EL (cell line): ENCODE measurements at regions not wholly inside any gene's neighbourhood (a gene's known extent, or its start where the extent isn't known, plus 50 kb on each side); places are given as distances from the start of the nearest gene placed in this dataset.

Experiments
- DNase-seq: peaks from one replicate; pipeline ENCODE4 v3.0.0-alpha.2; 2016

- DNase-seq = no peak
These were observed 184.7 kb downstream of the PLPP4 start for GRCh38 chr10:120641695-120642094.

- no peak for DNase-seq
These were observed 186.3 kb downstream of the PLPP4 start for GRCh38 chr10:120643351-120643750.

GRCh38 chr10:120644556-120645410, 187.8 kb downstream of the PLPP4 start:
- no peak for DNase-seq

DNA sequence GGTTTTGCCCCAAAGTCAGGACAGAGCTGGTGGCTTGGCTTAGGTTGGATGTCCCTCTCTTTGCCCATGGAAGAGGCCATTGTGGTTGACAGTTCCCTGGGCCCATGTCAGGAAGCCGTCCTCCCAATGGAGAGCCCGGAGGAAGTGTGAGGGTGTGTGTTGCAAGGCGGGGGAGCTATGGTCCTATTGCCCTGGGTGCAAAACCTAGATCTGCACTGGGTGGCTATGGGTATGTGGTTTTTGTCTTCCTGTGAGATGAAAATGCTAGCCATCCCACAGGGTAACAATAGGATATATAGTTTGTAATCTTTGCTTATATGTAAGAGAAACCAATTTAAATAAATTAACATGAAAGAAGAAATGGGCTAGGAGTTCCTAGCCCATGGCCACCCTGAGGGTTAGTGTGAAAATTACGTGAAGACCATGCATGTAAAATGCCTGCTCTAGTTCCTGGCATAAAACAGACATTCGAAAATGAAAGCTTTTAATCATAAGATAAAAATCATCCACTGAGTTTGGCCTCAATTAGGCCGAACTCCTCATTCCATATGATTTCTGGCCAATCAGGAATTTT, 189.2 kb downstream of the PLPP4 start:
- no peak for DNase-seq

- DNase-seq = no peak
These were observed 189.9 kb downstream of the PLPP4 start for GRCh38 chr10:120646738-120647456.

GRCh38 chr10:120650705-120651399, 193.8 kb downstream of the PLPP4 start:
- no peak for DNase-seq

DNA sequence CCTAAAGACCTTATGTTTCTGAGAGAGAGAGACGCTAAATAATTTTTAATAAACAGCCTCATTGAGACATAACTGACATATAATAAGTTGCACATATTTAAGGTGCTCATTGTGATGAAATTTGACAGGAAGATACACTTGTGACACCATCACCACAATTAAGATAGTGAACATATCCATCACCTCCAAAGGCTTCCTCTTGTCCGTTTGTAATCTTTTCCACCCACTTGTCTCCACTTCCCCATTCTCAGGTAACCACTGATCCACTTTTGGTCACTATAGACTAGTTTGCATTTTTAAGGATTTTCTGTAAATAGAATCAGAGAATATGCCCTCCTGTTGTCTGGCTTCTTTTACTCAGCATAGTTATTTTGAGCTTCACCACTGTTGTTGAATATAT, 195.1 kb upstream of the WDR11 start:
- DNase-seq = no peak

- DNase-seq = no peak
These were observed 193.8 kb upstream of the WDR11 start for GRCh38 chr10:120657371-120657770.

DNA sequence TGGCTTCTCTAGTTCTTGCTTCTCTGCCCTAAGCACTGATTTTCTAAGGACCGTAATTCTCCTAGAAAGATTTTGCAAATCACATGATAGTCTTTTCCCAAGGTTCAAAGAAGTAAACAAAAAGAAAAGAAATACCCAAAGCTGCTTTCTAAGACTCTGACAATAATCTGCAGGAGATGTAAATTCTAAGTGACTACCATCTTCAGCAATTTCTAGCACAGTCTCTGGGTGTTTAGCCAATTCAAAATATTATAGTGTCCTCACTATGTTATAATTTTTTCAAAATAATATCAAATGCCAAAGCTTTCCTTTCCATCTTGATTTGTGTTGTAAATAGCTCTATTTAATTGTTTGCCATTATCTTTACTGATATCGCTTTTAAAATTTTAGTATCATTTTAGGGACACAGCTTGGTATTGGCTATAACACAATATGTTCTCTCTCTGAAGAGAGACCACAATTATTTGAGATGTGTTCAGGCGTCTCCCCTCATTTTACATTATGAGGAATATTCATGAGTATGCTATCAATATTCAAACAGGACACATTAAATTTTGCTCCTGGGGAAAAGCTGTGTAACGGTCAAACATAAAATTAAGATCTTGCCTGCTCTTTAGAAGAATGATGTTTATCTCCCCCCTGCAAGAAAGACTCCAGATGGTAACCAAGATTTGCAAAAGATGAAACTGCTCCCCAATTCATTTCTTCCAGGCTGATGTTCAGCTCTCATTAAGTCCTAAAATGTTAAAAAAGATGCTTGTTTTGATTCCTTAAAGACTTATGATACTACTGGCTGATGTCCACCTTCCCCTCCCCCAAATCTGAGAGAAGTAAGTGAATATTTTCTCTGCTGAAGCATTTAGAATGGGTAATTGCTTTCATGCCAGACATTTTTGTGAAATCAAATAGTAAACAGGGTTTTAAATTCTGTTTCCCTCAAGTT, 191.9 kb upstream of the WDR11 start:
- DNase-seq = no peak

- no peak for DNase-seq
These were observed 184.9 kb upstream of the WDR11 start for GRCh38 chr10:120666308-120666707.

DNA sequence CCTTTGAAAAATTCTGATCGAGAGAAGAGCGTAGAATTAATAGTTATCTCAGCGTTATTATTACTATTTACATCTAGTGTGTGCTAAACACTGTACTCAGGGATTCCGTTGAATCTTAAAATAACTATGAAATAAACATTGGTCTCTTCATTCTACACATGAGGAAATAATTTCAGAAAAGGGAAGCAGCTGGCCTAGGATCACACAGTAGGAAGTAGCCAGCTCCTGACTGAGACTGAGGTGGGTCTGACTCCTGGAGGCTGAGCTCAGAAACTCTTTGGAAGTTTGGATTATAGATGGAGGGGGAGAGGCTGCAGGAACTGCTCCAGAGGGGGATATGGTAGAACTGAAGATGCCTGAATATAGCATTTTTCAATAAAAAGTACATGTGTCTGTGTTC, 183.9 kb upstream of the WDR11 start:
- DNase-seq = no peak

GRCh38 chr10:120671491-120671890, 179.7 kb upstream of the WDR11 start:
- DNase-seq = no peak

DNA sequence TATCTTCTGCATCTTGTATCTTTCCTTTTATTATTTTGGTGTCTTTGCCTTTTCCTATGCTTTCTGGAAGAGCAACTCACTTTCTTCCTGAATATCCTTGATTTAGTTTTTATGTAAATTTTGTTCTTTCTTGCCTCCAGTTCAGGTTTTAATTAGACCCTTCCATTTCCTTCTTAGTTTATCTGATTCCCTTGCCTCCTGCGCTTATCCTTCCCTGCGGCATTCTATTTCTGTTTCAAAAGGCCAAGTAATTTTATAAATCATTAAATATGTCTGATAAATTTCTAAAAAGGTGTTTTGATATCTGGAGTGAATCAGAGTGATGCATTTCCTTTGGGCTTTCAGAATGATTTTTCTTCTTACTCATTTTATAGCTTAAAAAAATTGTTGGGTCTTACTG, 167.7 kb upstream of the WDR11 start:
- DNase-seq = no peak

DNA sequence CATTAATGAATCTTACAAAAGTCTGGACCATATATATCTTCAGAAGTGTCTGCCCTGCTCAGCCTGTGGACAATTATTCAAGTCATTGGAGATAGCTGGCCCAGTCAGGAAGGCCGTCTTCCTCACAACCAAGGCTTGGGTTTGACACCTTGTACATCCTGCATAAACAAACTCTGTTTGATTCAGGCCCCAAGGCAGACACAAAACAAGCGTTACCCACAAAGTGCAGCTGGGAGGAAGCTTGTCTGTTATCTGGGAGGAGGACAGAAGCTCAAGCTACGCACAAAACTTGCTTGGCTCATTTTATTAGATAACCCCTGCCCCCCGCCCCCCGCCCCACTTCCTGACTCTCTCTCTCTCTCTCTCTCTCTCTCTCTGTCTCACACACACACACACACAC, 166.9 kb upstream of the WDR11 start:
- DNase-seq = no peak

DNA sequence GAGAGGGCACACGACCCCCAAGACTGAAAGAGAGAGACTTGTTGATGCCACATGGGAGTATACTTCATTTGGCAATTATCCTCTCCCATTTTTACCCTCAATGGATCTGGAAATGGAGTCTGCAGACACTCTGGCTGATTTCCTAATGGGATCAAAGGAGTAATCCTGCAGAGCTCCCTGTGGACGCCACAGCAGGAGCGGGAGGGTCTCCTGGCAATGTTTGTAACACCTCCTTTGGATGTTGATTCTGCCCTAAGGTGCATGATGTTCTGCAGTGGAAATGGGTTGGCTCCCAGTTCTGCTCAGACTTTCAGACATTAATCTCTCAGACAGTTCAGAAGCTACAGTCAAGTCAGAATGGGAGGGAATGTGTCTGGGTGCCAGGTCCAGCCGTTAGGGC, 166.0 kb upstream of the WDR11 start:
- no peak for DNase-seq

DNA sequence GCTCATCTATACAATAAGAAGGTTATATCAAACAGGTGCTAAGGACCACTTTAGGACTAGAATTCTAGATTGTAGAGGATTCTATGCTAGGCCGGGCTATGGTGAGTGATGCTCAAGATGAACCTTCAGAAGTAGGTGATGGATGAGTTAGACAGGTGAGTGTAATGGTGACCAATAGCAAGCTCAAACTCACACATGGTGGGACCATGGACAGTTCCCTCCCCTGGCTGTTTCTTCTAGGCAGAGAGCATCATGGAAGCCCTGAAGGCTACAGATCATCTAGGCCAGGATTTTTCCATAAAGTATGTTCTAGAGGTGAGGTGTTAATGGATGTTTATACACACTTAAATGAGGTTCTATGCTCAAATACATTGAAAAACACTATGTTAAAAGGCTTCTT, 162.2 kb upstream of the WDR11 start:
- DNase-seq = no peak

GRCh38 chr10:120689777-120690529, 161.2 kb upstream of the WDR11 start:
- no peak for DNase-seq

DNA sequence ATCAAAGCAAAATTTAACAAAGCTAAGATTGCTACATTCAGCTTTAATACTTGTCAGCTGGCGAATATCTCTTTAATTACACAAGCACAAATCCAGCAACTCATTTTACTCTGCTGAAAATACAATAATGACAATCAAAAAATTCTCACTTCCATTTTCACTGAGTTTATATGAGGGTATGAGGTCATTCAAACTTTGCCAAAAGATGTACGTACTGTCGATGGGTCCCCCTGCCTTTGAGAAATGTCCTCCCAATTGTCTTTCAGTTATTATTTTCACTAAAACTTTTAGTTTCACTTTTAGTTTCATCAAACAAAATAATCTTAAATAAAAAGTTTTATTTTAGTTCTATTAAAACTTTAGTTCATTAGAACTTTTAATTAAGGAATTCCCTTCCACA, 159.5 kb upstream of the WDR11 start:
- DNase-seq = no peak

DNA sequence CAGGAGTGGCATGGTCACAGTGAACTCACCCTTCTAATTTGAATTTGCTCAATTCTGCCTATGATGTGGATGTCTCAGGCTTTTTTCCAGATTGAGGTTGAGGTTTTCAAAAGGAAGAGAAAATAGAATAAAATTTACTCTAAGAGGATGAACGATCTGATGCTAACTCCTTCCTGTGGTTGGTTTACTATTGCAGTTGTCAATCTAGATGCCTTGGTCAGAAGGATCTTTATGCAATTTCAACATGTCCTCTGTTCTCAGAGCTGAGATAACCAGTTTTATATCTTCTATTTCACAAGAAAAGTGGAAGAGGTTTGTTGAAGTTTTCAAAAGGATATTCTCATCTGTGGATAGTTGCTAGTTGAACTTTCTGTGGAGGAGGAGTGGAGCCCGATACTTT, 150.7 kb upstream of the WDR11 start:
- no peak for DNase-seq

GRCh38 chr10:120701381-120701780, 149.8 kb upstream of the WDR11 start:
- no peak for DNase-seq

GRCh38 chr10:120702032-120702431, 149.1 kb upstream of the WDR11 start:
- peak; percentile 22 for DNase-seq

DNA sequence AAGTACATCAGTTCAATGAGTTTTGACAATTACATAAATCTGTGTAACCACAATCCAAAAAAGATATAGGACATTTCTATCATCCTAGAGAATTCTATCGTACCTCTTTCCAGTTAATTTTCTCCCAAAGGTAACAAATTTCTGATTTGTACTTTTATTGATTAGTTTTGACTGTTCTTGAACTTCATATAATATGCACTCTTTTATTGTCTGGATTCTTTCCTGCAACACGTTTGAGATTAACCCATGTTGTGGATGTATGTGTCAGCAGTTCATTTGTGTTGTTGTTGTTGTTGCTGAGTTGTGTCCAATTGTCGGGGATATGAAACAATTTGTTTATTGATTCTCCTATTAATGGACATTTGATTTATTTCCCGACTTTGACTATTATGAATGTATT, 145.9 kb upstream of the WDR11 start:
- no peak for DNase-seq
